H1 (cell line): ENCODE measurements at regions not wholly inside any gene's neighbourhood (a gene's known extent, or its start where the extent isn't known, plus 50 kb on each side); places are given as distances from the start of the nearest gene placed in this dataset.

ENCODE experiments used
- CTCF ChIA-PET: fragments of 300-600 bp; sonication (Branson Sonifier 250); formaldehyde crosslinking; loops from one replicate; lab custom pipeline; 2021; ENCODE audit not compliant: partially characterized antibody; lab: Charles Lee
- POLR2A ChIA-PET: fragments of 300-600 bp; sonication (Branson Sonifier 250); formaldehyde crosslinking; loops from one replicate; lab custom pipeline; 2021; ENCODE audit warnings: inconsistent platforms; ENCODE audit not compliant: partially characterized antibody; lab: Charles Lee
- DNase-seq, 2 experiments: peaks; one replicate each; pipeline versions ENCODE4 v3.0.0 to v3.0.0-alpha.2; 2010 to 2022; ENCODE audit warnings: low spot score in 2 of 2, low read depth in 1 of 2, mixed read lengths in 1 of 2
- FAIRE-seq: peaks from 2 replicates; lab custom pipeline; 2011; peaks lifted over from hg19 to GRCh38; lab: Jason Lieb, UNC
- H2AFZ ChIP-seq: 2 replicates; pipeline ENCODE4 v1.8.1; 2012; ENCODE audit warnings: low read length, inconsistent platforms
- H2AK5ac ChIP-seq: 2 replicates; pipeline ENCODE4 v1.6.1; 2013; ENCODE audit warnings: low read depth, low read length
- H2BK120ac ChIP-seq: replicated peaks from 2 replicates; pipeline ENCODE3; 2013; ENCODE audit warnings: low read depth, low read length, inconsistent platforms
- H2BK12ac ChIP-seq: 2 replicates; pipeline ENCODE4 v1.6.1; 2013; ENCODE audit warnings: low read depth, low read length
- H2BK15ac ChIP-seq: 2 replicates; pipeline ENCODE4 v1.6.1; 2013; ENCODE audit warnings: low read length
- H2BK20ac ChIP-seq: 2 replicates; pipeline ENCODE4 v1.6.1; 2013; ENCODE audit warnings: low read length
- H2BK5ac ChIP-seq: 2 replicates; pipeline ENCODE4 v1.6.1; 2013; ENCODE audit warnings: low read depth, low read length
- H3K14ac ChIP-seq: 2 replicates; pipeline ENCODE4 v1.6.1; 2013; ENCODE audit warnings: inconsistent platforms; ENCODE audit not compliant: insufficient read length
- H3K18ac ChIP-seq: 2 replicates; pipeline ENCODE4 v1.6.1; 2013; ENCODE audit warnings: low read length; ENCODE audit errors: extremely low read depth
- H3K23ac ChIP-seq: 2 replicates; pipeline ENCODE4 v1.6.1; 2013; ENCODE audit warnings: inconsistent platforms; ENCODE audit not compliant: insufficient read length
- H3K23me2 ChIP-seq: 2 replicates; pipeline ENCODE4 v1.6.1; 2013; ENCODE audit warnings: low read depth, low read length
- H3K27ac ChIP-seq: 2 replicates; pipeline ENCODE4 v1.6.1; 2011; ENCODE audit warnings: low read depth, low read length, inconsistent platforms
- H3K27me3 ChIP-seq, 4 experiments: replicated peaks in 1 of 4; 1 replicate in 1 of 4; 2 replicates in 3 of 4; pipeline versions ENCODE4 v1.6.1 to v1.8.1; 2011 to 2013; ENCODE audit warnings: low read length in 3 of 4, mild to moderate bottlenecking in 3 of 4, inconsistent platforms in 2 of 4, mixed read lengths in 2 of 4, moderate library complexity in 1 of 4; ENCODE audit not compliant: control insufficient read depth in 3 of 4, insufficient read depth in 3 of 4; ENCODE audit errors: extremely low read depth in 1 of 4
- H3K36me3 ChIP-seq, 4 experiments: 2 replicates each; pipeline versions ENCODE4 v1.6.1 to v1.8.1; 2011 to 2013; ENCODE audit warnings: mild to moderate bottlenecking in 4 of 4, low read length in 3 of 4, moderate library complexity in 2 of 4, control low read depth in 1 of 4, inconsistent platforms in 1 of 4; ENCODE audit not compliant: insufficient read depth in 4 of 4, control insufficient read depth in 2 of 4
- H3K4ac ChIP-seq: replicated peaks from 2 replicates; pipeline ENCODE3; 2013; ENCODE audit warnings: low read length, low read depth, mixed read lengths, inconsistent platforms; ENCODE audit not compliant: insufficient read length
- H3K4me1 ChIP-seq, 4 experiments: replicated peaks in 1 of 4; 1 replicate in 1 of 4; 2 replicates in 3 of 4; pipeline versions ENCODE4 v1.6.1 to v1.8.1; 2011 to 2013; ENCODE audit warnings: low read length in 3 of 4, inconsistent platforms in 2 of 4, mixed read lengths in 1 of 4; ENCODE audit not compliant: insufficient read depth in 4 of 4, control insufficient read depth in 3 of 4
- H3K4me2 ChIP-seq, 2 experiments: 2 replicates each; pipeline versions ENCODE4 v1.6.1 to v1.8.1; 2011 to 2013; ENCODE audit warnings: low read depth in 2 of 2, low read length in 2 of 2, control low read depth in 1 of 2, inconsistent platforms in 1 of 2, mild to moderate bottlenecking in 1 of 2; ENCODE audit not compliant: insufficient read depth in 1 of 2
- H3K4me3 ChIP-seq, 4 experiments: fragments of 200-600, 300-600 bp in 1 of 4; sonication (generic), shearing (Covaris generic), sonication (Bioruptor Twin) in 1 of 4; 2 replicates each; pipeline versions ENCODE4 v1.5.1 to v1.8.1; 2011 to 2016; ENCODE audit warnings: low read length in 4 of 4, low read depth in 3 of 4, control low read depth in 2 of 4, inconsistent platforms in 2 of 4, mild to moderate bottlenecking in 2 of 4, mixed read lengths in 1 of 4, moderate library complexity in 1 of 4; ENCODE audit not compliant: insufficient read depth in 2 of 4; ENCODE audit errors: extremely low read depth in 1 of 4
- H3K56ac ChIP-seq: replicated peaks from 2 replicates; pipeline ENCODE3; 2013; ENCODE audit warnings: low read depth, mild to moderate bottlenecking, mixed read lengths, low read length, inconsistent platforms; ENCODE audit not compliant: insufficient read length
- H3K79me1 ChIP-seq: 2 replicates; pipeline ENCODE4 v1.6.1; 2013; ENCODE audit warnings: low read depth, low read length, control low read depth
- H3K79me2 ChIP-seq, 2 experiments: 2 replicates each; pipeline versions ENCODE4 v1.6.1 to v1.8.1; 2012 to 2013; ENCODE audit warnings: low read length in 2 of 2, mild to moderate bottlenecking in 2 of 2, inconsistent platforms in 1 of 2; ENCODE audit not compliant: insufficient read depth in 2 of 2, control insufficient read depth in 1 of 2
- H3K9ac ChIP-seq, 4 experiments: replicated peaks in 1 of 4; 1 replicate in 1 of 4; 2 replicates in 3 of 4; pipeline versions ENCODE4 v1.6.1 to v1.8.1; 2011 to 2013; ENCODE audit warnings: low read depth in 3 of 4, low read length in 3 of 4, control low read depth in 2 of 4, mild to moderate bottlenecking in 2 of 4, moderate library complexity in 2 of 4, inconsistent platforms in 1 of 4; ENCODE audit errors: extremely low read depth in 1 of 4
- H3K9me3 ChIP-seq, 2 experiments: 2 replicates each; pipeline versions ENCODE4 v1.6.1 to v1.8.1; 2012 to 2013; ENCODE audit warnings: mild to moderate bottlenecking in 2 of 2, moderate library complexity in 2 of 2, control low read depth in 1 of 2, inconsistent platforms in 1 of 2, low read depth in 1 of 2, low read length in 1 of 2, mixed read lengths in 1 of 2; ENCODE audit not compliant: insufficient read depth in 2 of 2
- H4K20me1 ChIP-seq, 2 experiments: replicated peaks in 1 of 2; 2 replicates each; pipeline versions ENCODE3 to v1.8.1; 2011 to 2013; ENCODE audit warnings: inconsistent platforms in 2 of 2, low read length in 2 of 2, mild to moderate bottlenecking in 1 of 2; ENCODE audit not compliant: insufficient read depth in 2 of 2, control insufficient read depth in 1 of 2
- H4K5ac ChIP-seq: 2 replicates; pipeline ENCODE4 v1.6.1; 2013; ENCODE audit warnings: low read length, low read depth, mixed read lengths, inconsistent platforms; ENCODE audit not compliant: insufficient read length
- H4K8ac ChIP-seq: 2 replicates; pipeline ENCODE4 v1.8.0; 2013; ENCODE audit warnings: mild to moderate bottlenecking, moderate library complexity, low read length, inconsistent platforms; ENCODE audit not compliant: insufficient read depth; ENCODE audit errors: extremely low read depth
- H4K91ac ChIP-seq: replicated peaks from 2 replicates; pipeline ENCODE3; 2013; ENCODE audit warnings: low read length, mixed read lengths, inconsistent platforms; ENCODE audit not compliant: insufficient read length
- BACH1 ChIP-seq: IDR thresholded peaks from 2 replicates; pipeline ENCODE4 v1.6.1; 2012; ENCODE audit warnings: low read length, improper control_type of control experiment
- RFX5 ChIP-seq: IDR thresholded peaks from 2 replicates; pipeline ENCODE4 v1.6.1; 2011; ENCODE audit warnings: low read depth, low read length, improper control_type of control experiment, borderline replicate concordance
- WGBS, 2 experiments: shearing (Covaris generic) in 1 of 2; methylation state at CpG; one replicate each; pipeline versions ENCODE4 v1.1.6 to v1.1.7; 2013 to 2015; ENCODE audit warnings: low lambda C conversion rate in 2 of 2, mixed read lengths in 2 of 2, inconsistent platforms in 1 of 2, low coverage in 1 of 2, missing lambda C conversion rate in 1 of 2; ENCODE audit not compliant: insufficient replicate concordance in 2 of 2, insufficient coverage in 1 of 2, insufficient read length in 1 of 2; ENCODE audit errors: extremely low coverage in 1 of 2, missing lambda C conversion rate in 1 of 2; 5-methylcytosine and 5-hydroxymethylcytosine counted together

GRCh38 chr13:65054277-65054676, 2175.9 kb downstream of the PCDH9 start:
- Histone ChIP-seq H3K14ac (no peak overlapping the region), H3K23ac (no peak overlapping the region), H2BK15ac (no peak overlapping the region), H3K9ac (no peak overlapping the region), H2BK5ac (no peak overlapping the region), H4K5ac (no peak overlapping the region), H3K4me1 (no peaks in the 10 kb centered on the region), H3K27ac (no peak overlapping the region), H3K23me2 (no peaks in the 10 kb centered on the region), H3K4ac (no peak overlapping the region), H3K18ac (no peak overlapping the region), H3K27me3 (no peaks in the 10 kb centered on the region), H4K20me1 (no peaks in the 10 kb centered on the region), H2BK120ac (no peak overlapping the region), H2BK12ac (no peak overlapping the region), H4K8ac (no peak overlapping the region), H3K79me1 (no peaks in the 10 kb centered on the region), H3K36me3 (no peaks in the 10 kb centered on the region), H2AFZ (no peak overlapping the region), H4K91ac (no peak overlapping the region), H3K9me3 (no peaks in the 10 kb centered on the region), H3K56ac (no peak overlapping the region), H2BK20ac (no peak overlapping the region), H2AK5ac (no peak overlapping the region), H3K4me2 (no peak overlapping the region), H3K79me2 (no peaks in the 10 kb centered on the region), H3K4me3 (no peak overlapping the region)
- CTCF ChIA-PET, result no interaction called here
- no peak for FAIRE-seq
- POLR2A ChIA-PET, result no interaction called here
- WGBS, 2 experiments, result 87% methylated on average over 2 of the region's 2 CpGs; no CpG with 5 or more reads in 1 of the 2 experiments
- TF ChIP-seq RFX5, result no peak
- no peak for TF ChIP-seq BACH1
- DNase-seq, result no peak
